GM21447 (cell line): ENCODE measurements at regions not wholly inside any gene's neighbourhood (a gene's known extent, or its start where the extent isn't known, plus 50 kb on each side); places are given as distances from the start of the nearest gene placed in this dataset.
"Not testable (repeated sequence)": the region's sequence is repeated elsewhere in the genome, so short reads cannot be mapped to it uniquely, and the experiment has no call there.

Source experiments
- ATAC-seq: cut with Tn5 transposase; IDR thresholded peaks from one replicate; pipeline ENCODE4 v1.9.1; 2021; ENCODE audit not compliant: unreplicated experiment

DNA sequence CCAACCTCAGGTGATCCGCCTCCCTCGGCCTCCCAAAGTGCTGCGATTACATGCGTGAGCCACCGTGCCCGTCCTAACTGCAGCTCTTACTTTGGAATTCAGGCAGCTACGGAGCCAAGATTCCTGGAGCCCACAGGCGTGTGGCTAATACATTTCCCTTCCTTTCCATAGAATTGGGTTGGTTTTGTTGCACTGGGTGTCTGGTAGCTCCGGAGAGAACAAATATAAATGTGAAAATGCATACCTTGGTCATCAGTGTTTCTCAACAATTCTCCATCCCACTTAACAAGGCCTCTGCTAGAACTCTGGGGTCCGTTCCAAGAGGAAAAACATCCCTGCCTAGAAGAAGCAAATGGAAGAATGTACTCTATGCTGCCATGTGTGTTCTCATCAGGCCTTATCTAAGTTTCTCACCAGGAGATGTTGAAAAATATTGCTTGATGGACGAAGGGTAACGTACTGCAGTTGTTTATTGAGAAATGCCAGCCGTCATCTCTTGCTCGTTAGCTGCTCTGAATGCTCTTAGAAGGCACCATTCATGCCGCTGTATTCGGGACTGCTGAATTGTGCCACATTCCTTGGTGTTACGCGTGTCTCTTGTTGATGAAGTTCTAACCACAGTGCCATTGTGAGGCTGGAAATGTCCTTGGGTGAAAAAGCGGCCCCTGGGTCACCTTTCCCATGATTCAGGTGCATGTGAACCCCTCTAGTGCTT, 50.5 kb upstream of the CD99 start:
- ATAC-seq = no peak

DNA sequence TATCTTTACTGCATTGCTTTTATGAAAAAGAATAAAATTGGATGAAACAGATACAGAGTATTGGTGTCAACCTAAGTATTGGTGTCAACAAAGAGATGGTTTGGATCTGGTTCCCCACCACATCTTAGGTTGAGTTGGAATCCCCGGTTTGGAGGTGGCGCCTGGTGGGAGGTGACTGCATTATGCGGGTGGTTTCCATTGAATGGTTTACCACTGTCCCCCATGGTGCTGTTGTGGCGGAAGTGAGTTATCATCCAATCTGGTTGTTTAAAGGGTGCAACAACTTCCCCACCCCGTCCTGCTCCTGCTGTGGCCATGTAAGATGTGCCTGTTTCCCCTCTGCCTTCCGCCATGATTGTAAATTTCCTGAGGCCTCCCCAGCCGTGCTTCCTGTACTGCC, 52.8 kb upstream of the CD99 start:
- no peak for ATAC-seq

DNA sequence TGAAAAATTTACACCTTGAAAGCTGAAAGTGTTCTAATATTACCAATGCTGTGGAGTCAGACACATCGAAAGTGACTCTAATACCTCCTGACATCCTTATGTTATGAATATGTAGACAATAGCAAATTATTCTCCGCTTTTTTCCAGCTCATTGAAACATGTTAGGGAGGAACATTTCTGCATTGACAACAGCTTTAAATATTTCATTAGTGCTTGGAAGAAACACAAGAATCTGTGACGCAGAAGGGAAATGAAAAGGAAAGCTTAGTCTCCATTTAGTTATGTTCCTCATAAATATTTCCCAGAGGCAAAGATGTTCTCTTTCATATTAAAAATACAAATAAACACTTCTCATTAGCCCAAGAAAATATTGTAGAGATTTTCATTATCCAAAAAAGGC, 55.8 kb upstream of the CD99 start:
- no peak for ATAC-seq

DNA sequence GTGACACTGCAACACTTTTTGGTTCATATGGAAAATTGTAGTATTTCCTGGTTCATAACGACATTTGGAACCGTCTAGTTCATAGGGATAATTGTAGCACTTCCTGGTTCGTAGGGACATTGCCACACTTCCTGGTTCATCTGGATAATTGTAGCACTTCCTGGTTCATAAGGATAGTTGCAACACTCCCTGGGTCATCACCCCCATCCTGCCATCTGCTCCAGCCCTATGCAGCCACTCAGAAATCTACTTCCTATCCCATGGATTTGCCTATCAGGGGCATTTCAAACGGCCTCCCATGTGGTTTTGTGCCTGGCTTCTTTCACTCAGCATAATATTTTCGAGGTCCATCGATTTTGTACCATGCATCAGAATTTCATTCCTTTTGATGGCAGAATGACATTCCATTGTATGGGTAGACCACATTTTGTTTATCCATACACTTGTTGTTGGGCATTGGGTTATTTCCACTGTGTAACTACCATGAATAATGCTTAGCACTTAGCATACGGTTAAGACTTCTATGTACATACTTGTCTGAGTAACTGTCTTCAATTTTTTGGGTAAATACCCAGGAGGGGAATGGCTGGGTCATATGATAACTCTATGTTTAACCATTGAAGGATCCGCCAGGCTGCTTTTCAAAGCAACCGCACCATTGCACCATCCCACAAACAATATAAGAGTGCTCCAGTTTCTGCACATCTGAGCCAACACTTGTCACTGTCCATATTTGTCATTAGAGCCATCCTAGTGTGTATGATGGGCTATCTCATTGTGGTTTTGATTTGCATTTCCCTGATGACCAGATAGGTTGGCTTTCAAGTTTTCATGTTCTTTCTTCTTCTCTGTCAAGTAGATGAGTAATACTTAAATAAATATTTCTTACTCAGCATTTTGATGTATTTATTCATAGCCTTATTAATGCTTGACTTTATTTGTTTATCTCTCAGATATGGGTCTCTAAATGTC, 58.3 kb upstream of the CD99 start:
- no peak for ATAC-seq

DNA sequence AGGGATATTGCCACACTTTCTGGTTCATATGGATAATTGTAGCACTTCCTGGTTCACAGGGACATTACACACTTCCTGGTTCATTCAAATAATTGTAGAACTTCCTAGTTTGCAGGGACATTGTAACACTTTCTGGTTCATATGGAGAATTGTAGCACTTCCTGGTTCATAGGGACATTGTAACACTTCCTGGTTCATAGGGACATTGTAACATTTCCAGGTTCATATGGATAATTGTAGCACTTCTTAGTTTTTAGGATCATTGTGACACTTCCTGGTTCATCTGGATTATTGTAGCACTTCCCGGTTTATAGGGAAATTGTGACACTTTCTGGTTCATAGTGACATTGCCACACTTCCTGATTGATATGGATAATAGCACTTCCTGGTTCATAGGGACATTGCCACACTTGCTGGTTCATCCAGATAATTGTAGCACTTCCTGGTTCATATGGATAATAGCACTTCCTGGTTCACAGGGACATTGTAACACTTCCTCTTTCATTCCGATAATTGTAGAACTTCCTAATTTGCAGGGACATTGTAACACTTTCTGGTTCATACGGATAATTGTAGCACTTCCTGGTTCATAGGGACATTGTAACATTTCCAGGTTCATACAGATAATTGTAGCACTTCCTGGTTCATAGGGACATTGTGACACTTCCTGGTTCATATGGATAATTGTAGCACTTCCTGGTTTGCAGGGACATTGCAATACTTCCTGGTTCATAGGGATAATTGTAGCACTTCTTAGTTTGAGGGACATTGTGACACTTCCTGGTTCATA, 59.2 kb upstream of the CD99 start:
- no peak for ATAC-seq

DNA sequence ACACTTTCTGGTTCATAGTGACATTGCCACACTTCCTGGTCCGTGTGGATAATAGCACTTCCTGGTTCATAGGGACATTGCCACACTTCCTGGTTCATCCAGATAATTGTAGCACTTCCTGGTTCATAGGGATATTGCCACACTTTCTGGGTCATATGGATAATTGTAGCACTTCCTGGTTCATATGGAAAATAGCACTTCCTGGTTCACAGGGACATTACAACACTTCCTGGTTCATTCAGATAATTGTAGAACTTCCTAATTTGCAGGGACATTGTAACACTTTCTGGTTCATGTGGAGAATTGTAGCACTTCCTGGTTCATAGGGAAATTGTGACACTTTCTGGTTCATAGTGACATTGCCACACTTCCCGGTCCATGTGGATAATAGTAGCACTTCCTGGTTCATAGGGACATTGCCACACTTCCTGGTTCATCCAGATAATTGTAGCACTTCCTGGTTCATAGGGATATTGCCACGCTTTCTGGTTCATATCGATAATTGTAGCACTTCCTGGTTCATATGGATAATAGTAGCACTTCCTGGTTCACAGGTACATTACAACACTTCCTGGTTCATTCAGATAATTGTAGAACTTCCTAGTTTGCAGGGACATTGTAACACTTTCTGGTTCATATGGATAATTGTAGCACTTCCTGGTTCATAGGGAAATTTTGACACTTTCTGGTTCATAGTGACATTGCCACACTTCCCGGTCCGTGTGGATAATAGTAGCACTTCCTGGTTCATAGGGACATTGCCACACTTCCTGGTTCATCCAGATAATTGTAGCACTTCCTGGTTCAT, 60.0 kb upstream of the CD99 start:
- not testable (repeated sequence) for ATAC-seq

DNA sequence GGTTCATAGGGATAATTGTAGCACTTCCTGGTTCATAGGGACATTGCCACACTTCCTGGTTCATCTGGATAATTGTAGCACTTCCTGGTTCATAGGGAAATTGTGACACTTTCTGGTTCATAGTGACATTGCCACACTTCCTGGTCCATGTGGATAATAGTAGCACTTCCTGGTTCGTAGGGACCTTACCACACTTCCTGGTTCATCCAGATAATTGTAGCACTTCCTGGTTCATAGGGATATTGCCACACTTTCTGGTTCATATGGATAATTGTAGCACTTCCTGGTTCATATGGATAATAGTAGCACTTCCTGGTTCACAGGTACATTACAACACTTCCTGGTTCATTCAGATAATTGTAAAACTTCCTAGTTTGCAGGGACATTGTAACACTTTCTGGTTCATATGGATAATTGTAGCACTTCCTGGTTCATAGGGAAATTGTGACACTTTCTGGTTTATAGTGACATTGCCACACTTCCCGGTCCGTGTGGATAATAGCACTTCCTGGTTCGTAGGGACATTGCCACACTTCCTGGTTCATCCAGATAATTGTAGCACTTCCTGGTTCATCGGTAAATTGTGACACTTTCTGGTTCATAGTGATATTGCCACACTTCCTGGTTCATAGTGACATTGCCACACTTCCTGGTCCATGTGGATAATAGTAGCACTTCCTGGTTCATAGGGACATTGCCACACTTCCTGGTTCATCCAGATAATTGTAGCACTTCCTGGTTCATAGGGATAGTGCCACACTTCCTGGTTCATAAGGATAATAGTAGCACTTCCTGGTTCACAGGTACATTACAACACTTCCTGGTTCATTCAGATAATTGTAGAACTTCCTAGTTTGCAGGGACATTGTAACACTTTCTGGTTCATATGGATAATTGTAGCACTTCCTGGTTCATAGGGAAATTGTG, 60.8 kb upstream of the CD99 start:
- ATAC-seq = not testable (repeated sequence)

DNA sequence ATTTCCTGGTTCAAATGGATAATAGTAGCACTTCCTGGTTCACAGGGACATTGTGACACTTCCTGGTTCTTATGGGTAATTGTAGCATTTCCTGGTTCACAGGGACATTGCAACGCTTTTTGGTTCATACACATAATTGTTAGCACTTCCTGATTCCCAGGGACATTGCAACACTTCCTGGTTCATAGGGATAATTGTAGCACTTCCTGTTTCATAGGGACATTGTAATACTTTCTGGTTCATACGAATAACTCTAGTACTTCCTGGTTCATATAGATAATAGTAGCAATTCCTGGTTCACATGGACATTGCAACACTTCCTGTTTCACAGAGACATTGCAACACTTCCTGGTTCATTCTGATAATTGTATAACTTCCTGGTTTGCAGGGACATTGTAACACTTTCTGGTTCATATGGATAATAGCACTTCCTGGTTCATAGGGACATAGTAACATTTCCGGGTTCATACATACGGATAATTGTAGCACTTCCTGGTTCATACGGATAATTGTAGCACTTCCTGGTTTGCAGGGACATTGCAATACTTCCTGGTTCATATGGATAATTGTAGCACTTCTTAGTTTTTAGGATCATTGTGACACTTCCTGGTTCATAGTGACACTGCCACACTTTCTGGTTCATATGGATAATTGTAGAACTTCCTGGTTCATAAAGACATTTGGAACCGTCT, 61.6 kb upstream of the CD99 start:
- no peak for ATAC-seq

DNA sequence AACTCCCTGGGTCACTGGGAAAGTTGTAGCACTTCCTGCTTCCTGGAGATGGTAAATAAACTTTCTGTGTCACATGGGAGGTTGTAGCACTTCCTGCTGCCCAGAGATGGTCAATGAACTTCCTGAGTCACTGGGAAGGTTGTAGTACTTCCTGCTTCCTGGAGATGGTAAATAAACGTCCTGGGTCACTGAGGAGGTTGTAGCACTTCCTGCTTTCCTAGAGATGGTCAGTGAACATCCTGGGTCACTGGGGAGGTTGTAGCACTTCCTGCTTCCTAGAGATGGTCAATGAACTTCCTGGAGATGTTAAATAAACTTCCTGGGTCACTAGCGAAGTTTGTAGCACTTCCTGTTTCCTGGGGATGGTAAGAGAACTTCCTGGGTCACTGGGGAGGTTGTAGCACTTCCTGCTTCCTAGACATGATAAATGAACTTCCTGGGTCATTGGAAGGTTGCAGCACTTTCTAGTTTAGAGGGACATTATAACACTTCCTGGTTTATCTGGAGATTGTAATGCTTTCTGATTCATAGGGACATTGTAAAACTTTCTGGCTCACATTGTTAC, 62.3 kb upstream of the CD99 start:
- no peak for ATAC-seq

DNA sequence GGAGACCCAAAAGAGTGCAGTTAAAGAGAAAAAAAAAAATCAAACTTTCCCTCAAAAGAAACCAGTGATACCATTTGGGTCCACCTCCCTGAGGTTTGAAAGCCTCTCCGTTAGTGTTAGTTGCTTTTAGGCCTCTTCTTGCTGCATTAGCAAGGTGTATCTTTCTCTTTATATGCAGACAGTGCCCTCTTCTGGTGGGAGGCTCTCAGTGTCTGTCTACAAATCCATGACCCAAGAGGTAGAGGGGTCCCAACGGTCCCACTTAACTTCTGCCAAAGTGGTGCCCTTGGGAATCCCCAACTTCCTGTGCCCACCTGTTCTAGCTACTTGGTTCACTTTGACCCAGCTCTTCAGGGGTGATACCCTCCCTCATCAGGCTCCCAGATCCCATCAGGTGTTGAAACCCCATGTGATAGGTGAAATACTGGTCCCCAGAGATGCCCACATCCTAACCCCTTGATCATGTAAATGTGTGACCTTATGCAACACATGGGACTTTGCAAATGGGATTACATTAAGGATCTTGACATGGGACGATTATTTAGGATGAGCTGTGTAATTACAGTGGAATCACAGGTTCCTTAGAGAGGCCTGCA, 63.7 kb upstream of the CD99 start:
- ATAC-seq = peak; percentile 77

DNA sequence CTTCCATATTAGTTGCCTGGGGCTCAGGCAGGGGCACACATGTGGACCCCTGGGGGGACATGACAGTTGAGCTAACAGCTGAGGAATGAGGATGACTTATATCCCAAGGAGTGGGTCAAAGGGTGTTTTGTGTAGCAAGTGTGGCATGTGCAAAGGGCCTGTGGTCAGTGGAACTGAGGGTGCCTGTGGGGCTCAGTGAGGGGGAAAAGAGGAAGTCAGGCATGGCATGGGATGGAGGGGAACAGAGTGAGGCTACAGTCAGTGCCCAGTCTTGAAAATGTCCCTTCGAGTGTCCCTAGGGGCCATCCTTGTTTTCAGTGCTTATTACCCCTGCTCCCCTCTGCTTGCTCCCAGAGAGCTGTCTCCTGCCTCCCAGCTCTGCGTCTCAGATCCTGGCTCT, 64.3 kb upstream of the CD99 start:
- ATAC-seq = no peak

DNA sequence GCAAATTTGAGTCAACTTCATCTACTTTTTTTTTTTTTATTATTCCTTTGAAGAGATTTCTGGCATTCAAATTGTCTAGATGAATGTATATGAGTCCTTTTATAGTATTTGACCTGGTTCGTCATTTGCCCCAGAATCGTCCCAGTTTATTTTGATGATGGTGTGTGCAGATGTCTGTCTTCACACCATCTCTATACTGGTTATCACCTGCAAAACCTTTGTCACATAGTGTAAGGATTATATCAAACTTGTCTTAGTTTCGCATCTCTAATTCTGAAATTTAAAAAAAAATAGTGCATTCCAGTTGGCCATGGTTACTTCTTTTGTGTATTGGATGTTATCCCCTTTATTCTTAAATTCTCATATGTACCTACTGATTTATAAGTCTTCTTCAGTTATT, 70.5 kb upstream of the CD99 start:
- no peak for ATAC-seq

DNA sequence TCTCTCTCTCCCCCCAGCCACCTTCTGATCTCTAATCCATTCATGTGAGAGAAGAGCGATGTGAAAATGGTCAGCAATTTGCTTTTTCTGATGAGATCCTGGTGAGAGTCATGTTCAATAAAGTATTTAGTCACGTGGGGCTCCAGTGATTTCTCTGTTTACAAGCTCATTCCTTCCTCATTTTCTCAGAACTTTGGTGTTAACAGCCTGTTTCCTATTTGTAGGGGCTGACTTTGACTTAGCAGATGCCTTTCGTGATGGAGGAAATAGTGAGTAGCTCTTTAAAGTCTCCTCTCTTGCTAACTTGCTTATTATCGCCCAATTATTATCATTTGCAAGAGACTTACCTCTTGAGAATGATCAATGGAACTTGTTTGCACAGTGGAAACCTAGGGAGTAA, 72.6 kb upstream of the CD99 start:
- no peak for ATAC-seq

DNA sequence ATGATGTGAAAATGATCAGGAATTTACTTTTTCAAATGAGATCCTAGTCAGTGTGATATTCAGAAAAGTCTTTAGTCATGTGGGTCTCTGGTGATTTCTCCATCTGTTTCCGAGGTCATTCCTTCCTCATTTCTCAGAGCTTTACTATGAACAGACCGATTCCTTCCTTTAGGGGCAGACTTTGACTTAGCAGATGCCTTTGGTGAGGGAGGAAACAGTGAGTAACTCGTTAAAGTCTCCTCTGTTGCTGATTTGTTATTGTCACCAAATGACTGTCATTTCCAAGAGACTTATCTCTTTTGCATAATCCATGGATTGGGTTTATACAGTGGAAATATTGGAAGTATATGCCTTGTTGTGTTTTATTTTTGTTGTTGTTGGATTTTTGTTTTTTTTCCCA, 76.2 kb upstream of the CD99 start:
- ATAC-seq = no peak

DNA sequence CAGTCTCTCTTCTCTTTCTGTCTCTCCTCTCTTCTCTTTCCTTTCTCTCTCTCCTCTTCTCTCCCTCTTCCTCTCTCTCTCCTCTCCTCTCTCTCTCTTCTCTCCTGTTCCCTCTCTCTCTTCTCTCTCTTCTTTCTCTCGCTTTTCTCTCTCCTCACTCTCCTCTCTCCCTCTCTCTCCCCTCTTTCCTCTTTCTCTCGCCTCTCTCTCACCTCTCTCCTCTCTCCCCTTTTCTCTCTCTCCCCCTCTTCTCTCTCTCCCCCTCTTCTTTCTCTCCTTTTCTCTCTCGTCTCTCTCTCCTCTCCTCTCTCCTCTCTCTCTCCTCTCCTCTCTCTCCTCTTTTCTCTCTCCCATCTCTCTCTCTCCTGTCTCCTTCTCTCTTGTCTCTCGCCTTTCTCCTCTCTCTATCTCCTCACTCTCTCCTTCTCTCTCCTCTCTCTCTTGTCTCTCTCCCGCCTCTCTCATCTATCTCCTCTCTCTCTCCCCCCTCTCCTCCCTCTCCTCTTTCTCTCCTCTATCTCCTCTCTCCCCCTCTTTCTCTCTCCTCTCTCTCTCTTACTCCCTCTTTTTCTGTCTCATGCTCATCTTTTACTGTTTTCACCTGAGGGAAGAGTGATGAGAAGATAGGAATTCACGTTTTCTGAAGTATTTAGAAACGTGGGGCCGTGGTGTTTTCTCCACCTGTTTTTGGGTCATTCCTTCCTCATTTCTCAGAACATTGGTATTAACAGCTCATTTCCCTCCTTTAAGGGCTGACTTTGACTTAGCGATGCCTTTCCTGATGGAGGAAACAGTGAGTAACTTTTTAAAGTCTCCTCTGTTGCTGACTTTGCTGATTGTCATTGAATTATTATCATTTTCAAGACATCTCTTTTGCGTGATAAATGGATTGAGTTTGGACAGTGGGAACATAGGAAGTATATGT, 80.6 kb upstream of the CD99 start:
- ATAC-seq = no peak

DNA sequence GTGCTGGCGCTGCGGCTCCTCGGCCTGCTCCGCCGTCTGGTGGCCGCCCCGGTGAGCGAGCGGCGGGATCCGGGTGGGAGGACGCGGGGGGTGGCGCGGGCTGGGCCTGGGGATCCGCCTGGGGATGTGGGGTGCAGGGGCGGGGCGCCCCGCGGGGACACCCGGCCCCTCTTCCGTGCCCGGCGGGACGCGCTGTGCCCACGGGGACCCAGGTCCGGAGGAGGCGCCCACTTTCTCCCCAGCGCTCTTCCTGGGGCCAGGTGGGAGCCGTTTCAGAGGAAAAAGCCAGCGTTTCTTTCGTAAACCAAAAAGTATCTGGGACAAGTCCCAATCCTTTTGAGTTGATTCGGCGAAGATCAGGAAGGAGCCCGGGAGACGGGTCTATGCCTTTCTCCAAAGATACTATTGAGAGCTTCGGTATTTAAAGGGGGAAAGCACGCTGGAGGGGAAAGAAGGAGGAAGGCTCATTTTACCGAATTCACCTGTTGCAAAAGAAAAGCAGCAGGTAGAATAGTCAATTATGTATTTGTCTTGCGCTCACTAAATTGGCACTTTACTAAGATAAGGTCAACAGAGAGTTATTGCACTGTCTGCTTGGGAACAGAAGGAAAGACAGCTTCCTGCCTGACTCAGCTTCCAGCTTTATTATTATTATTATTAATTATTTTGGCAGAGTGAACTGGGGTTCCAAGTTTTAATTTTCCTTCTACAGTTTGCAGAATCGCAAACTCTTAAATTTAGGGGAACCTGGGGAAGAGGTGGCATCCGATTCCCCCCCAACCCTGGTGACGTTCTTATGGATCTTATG, 81.5 kb upstream of the CD99 start:
- ATAC-seq = peak; percentile 5
